Sigmoid colon (tissue), 4 donors: ENCODE measurements at regions not wholly inside any gene's neighbourhood (a gene's known extent, or its start where the extent isn't known, plus 50 kb on each side); places are given as distances from the start of the nearest gene placed in this dataset.

Experiments used
- CTCF ChIP-seq, 4 experiments: fragments of 450-650 bp in 3 of 4; fragments of 200-600 bp in 1 of 4; IDR thresholded peaks; one replicate each; pipeline ENCODE4 v1.5.1; 2016 to 2019; ENCODE audit warnings: antibody characterized with exemption in 4 of 4, mild to moderate bottlenecking in 3 of 4, moderate library complexity in 2 of 4
- EP300 ChIP-seq, 4 donors: sonication (generic); formaldehyde crosslinking; IDR thresholded peaks; one replicate each; pipeline ENCODE4 v1.6.1; 2017; ENCODE audit warnings: antibody characterized with exemption in 4 of 4
- POLR2A ChIP-seq, 2 donors: fragments of 450-650 bp; IDR thresholded peaks; one replicate each; pipeline ENCODE4 v1.6.1; 2016; ENCODE audit warnings: antibody characterized with exemption in 2 of 2, mild to moderate bottlenecking in 2 of 2, moderate library complexity in 2 of 2
- POLR2AphosphoS5 ChIP-seq, 4 donors: sonication (generic); formaldehyde crosslinking; IDR thresholded peaks; one replicate each; pipeline ENCODE4 v1.6.1; 2017; ENCODE audit warnings: antibody characterized with exemption in 4 of 4

GRCh38 chr3:197378985-197379718 lies 80.7 kb upstream of the DLG1 start:
- TF ChIP-seq EP300 (IDR thresholded peaks at IDR 0.05) (no peak), CTCF (IDR thresholded peaks at IDR 0.05) (no peak), POLR2A (IDR thresholded peaks at IDR 0.05) (no peak), POLR2AphosphoS5 (IDR thresholded peaks at IDR 0.05) (no peak)
